Neural cell (in vitro differentiated cells): ENCODE measurements at regions not wholly inside any gene's neighbourhood (a gene's known extent, or its start where the extent isn't known, plus 50 kb on each side); places are given as distances from the start of the nearest gene placed in this dataset.

Experiments
- H2AFZ ChIP-seq: fragments of 200-600, 300-800 bp; sonication (generic), shearing (Covaris generic); 2 replicates; pipeline ENCODE4 v1.6.0; 2014; ENCODE audit warnings: low read depth, mild to moderate bottlenecking, antibody characterized with exemption, low read length, moderate library complexity
- H3F3A ChIP-seq: fragments of 200-600 bp; shearing (Covaris generic); 2 replicates; pipeline ENCODE4 v1.6.1; 2016; ENCODE audit warnings: mild to moderate bottlenecking, moderate library complexity, mixed read lengths, antibody characterized with exemption, low read length; ENCODE audit not compliant: insufficient read depth, poor library complexity, severe bottlenecking
- H3K27ac ChIP-seq: fragments of 200-600, 300-800 bp; sonication (generic), shearing (Covaris generic); 2 replicates; pipeline ENCODE4 v1.5.1; 2014; ENCODE audit warnings: mild to moderate bottlenecking, low read length, moderate library complexity
- H3K27me3 ChIP-seq: fragments of 300-800, 200-600 bp; sonication (generic), shearing (Covaris generic); 2 replicates; pipeline ENCODE4 v1.6.0; 2014; ENCODE audit warnings: mild to moderate bottlenecking, low read depth, low read length, moderate library complexity; ENCODE audit not compliant: insufficient read depth
- H3K36me3 ChIP-seq: fragments of 300-800, 200-600 bp; sonication (generic), shearing (Covaris generic); 2 replicates; pipeline ENCODE4 v1.5.1; 2014; ENCODE audit warnings: mild to moderate bottlenecking, antibody characterized with exemption, low read length, moderate library complexity; ENCODE audit not compliant: insufficient read depth
- H3K4me2 ChIP-seq: fragments of 300-800, 200-600 bp; sonication (generic), shearing (Covaris generic); 2 replicates; pipeline ENCODE4 v1.6.0; 2014; ENCODE audit warnings: mild to moderate bottlenecking, low read length
- H3K4me3 ChIP-seq: fragments of 300-800, 200-600 bp; sonication (generic), shearing (Covaris generic); 2 replicates; pipeline ENCODE4 v1.5.1; 2014; ENCODE audit warnings: mild to moderate bottlenecking, low read length, moderate library complexity
- H3K79me2 ChIP-seq: fragments of 200-600 bp; shearing (Covaris generic); replicated peaks from 2 replicates; pipeline ENCODE4 v1.6.0; 2014; ENCODE audit warnings: mild to moderate bottlenecking, low read length, moderate library complexity; ENCODE audit not compliant: insufficient read depth
- H3K9ac ChIP-seq: fragments of 300-800, 200-600 bp; sonication (generic), shearing (Covaris generic); 2 replicates; pipeline ENCODE4 v1.6.1; 2016; ENCODE audit warnings: mild to moderate bottlenecking, low read length, mixed read lengths
- H3K9me2 ChIP-seq: fragments of 200-600 bp; shearing (Covaris generic); 2 replicates; pipeline ENCODE4 v1.6.1; 2016; ENCODE audit warnings: mild to moderate bottlenecking, low read length, mixed read lengths; ENCODE audit not compliant: insufficient read depth
- H3K9me3 ChIP-seq: fragments of 200-600, 300-800 bp; sonication (generic), shearing (Covaris generic); 2 replicates; pipeline ENCODE4 v1.6.1; 2016; ENCODE audit warnings: mild to moderate bottlenecking, mixed run types, low read length, moderate library complexity, mixed read lengths
- H4K20me1 ChIP-seq: fragments of 200-600 bp; shearing (Covaris generic); 2 replicates; pipeline ENCODE4 v1.6.1; 2016; ENCODE audit warnings: mild to moderate bottlenecking, mixed run types; ENCODE audit not compliant: insufficient read depth
- CTCF ChIP-seq: fragments of 450-650 bp; IDR thresholded peaks from 2 replicates; pipeline ENCODE4 v1.5.1; 2014; ENCODE audit warnings: antibody characterized with exemption, mild to moderate bottlenecking, moderate library complexity; ENCODE audit not compliant: poor library complexity, severe bottlenecking
- EP300 ChIP-seq: fragments of 450-650 bp; conservative IDR thresholded peaks from 2 replicates; pipeline ENCODE4 v1.6.1; 2014; ENCODE audit warnings: antibody characterized with exemption, mild to moderate bottlenecking, moderate library complexity; ENCODE audit not compliant: poor library complexity, severe bottlenecking
- EZH2 ChIP-seq: fragments of 200-600, 300-800 bp; shearing (Covaris generic), sonication (generic); IDR thresholded peaks from 2 replicates; pipeline ENCODE4 v1.6.1; 2014; ENCODE audit warnings: antibody characterized with exemption, low read length, borderline replicate concordance, mild to moderate bottlenecking; ENCODE audit not compliant: insufficient read depth, poor library complexity, severe bottlenecking
- MXI1 ChIP-seq: fragments of 450-650 bp; conservative IDR thresholded peaks from 2 replicates; pipeline ENCODE4 v1.6.1; 2014; ENCODE audit warnings: antibody characterized with exemption, mild to moderate bottlenecking; ENCODE audit not compliant: poor library complexity, severe bottlenecking
- POLR2AphosphoS5 ChIP-seq: IDR thresholded peaks from 2 replicates; pipeline ENCODE4 v1.6.1; 2012
- RAD21 ChIP-seq: fragments of 450-650 bp; conservative IDR thresholded peaks from 2 replicates; pipeline ENCODE4 v1.6.1; 2014; ENCODE audit warnings: antibody characterized with exemption, mild to moderate bottlenecking, moderate library complexity
- REST ChIP-seq: IDR thresholded peaks from 2 replicates; pipeline ENCODE4 v1.6.1; 2012; ENCODE audit warnings: borderline replicate concordance
- SMC3 ChIP-seq: fragments of 450-650 bp; conservative IDR thresholded peaks from 2 replicates; pipeline ENCODE4 v1.6.1; 2014; ENCODE audit warnings: antibody characterized with exemption, mild to moderate bottlenecking, moderate library complexity; ENCODE audit not compliant: poor library complexity
- TAF1 ChIP-seq: IDR thresholded peaks from 2 replicates; pipeline ENCODE4 v1.6.1; 2012; ENCODE audit warnings: low read depth

GRCh38 chr18:37667836-37668235 lies 102.2 kb upstream of the CELF4 start (continued):
- no peak for TF ChIP-seq SMC3
- TF ChIP-seq RAD21, result no peak

- no peak overlapping the region for H3K4me2 ChIP-seq
- H3K9ac ChIP-seq, result no peak overlapping the region
- H4K20me1 ChIP-seq, result no peaks in the 10 kb centered on the region
- H3K9me2 ChIP-seq, result no peaks in the 10 kb centered on the region
- H3K27me3 ChIP-seq, result no peaks in the 10 kb centered on the region
- no peak overlapping the region for H2AFZ ChIP-seq
- TF ChIP-seq EP300, result no peak
- TF ChIP-seq SMC3, result no peak
- TF ChIP-seq MXI1, result no peak
- no peak for TF ChIP-seq RAD21
- TF ChIP-seq EZH2, result no peak
- no peak for TF ChIP-seq CTCF
- TF ChIP-seq POLR2AphosphoS5, result no peak
- TF ChIP-seq REST, result no peak
- no peak for TF ChIP-seq TAF1
- no peak overlapping the region for H3K4me3 ChIP-seq
- no peaks in the 10 kb centered on the region for H3K36me3 ChIP-seq
- no peaks in the 10 kb centered on the region for H3F3A ChIP-seq
- H3K9me3 ChIP-seq, result no peaks in the 10 kb centered on the region
- no peak overlapping the region for H3K27ac ChIP-seq
- no peaks in the 10 kb centered on the region for H3K79me2 ChIP-seq
Measured at GRCh38 chr18:37666991-37667390, 101.4 kb upstream of the CELF4 start.

GRCh38 chr18:37666451-37666850 lies 100.9 kb upstream of the CELF4 start:
- Histone ChIP-seq H3K9me3 (no peaks in the 10 kb centered on the region), H4K20me1 (no peaks in the 10 kb centered on the region), H3K4me3 (no peak overlapping the region), H3K27ac (no peak overlapping the region), H3K36me3 (no peaks in the 10 kb centered on the region), H3K4me2 (no peak overlapping the region), H3K79me2 (no peaks in the 10 kb centered on the region), H3K9me2 (no peaks in the 10 kb centered on the region), H3F3A (no peaks in the 10 kb centered on the region), H3K9ac (no peak overlapping the region), H3K27me3 (no peaks in the 10 kb centered on the region), H2AFZ (no peak overlapping the region)
- no peak for TF ChIP-seq EZH2
- no peak for TF ChIP-seq MXI1
